Lung (tissue), 11 donors: ENCODE measurements at regions not wholly inside any gene's neighbourhood (a gene's known extent, or its start where the extent isn't known, plus 50 kb on each side); places are given as distances from the start of the nearest gene placed in this dataset.

Source experiments
- ATAC-seq: fragments of 200-7000 bp; cut with Tn5 transposase; one replicate; pipeline ENCODE4 v1.9.1; 2020; ENCODE audit warnings: moderate number of reproducible peaks; ENCODE audit not compliant: insufficient read depth, low FRiP score
- DNase-seq, 3 donors: peaks; one replicate each; pipeline ENCODE4 v3.0.0-alpha.2; 2013 to 2017
- H3K27ac ChIP-seq, 2 donors: one replicate each; pipeline ENCODE4 v1.5.1; 2013; ENCODE audit warnings: mild to moderate bottlenecking in 2 of 2, moderate library complexity in 2 of 2, control low read depth in 1 of 2, inconsistent platforms in 1 of 2, low read depth in 1 of 2, low read length in 1 of 2
- H3K27me3 ChIP-seq, 3 donors: one replicate each; pipeline ENCODE4 v1.5.1; 2013; ENCODE audit warnings: low read length in 2 of 3; ENCODE audit not compliant: control insufficient read depth in 3 of 3, insufficient read depth in 3 of 3
- H3K36me3 ChIP-seq, 4 donors: one replicate each; pipeline ENCODE4 v1.5.1; 2013; ENCODE audit warnings: low read length in 4 of 4, mild to moderate bottlenecking in 1 of 4, moderate library complexity in 1 of 4; ENCODE audit not compliant: control insufficient read depth in 4 of 4, insufficient read depth in 4 of 4
- H3K4me1 ChIP-seq, 5 donors: one replicate each; pipeline ENCODE4 v1.5.1; 2013; ENCODE audit warnings: low read length in 5 of 5, mild to moderate bottlenecking in 2 of 5, moderate library complexity in 1 of 5; ENCODE audit not compliant: control insufficient read depth in 5 of 5, insufficient read depth in 5 of 5
- H3K4me3 ChIP-seq: one replicate; pipeline ENCODE4 v1.5.1; 2013; ENCODE audit warnings: mild to moderate bottlenecking, control low read depth, moderate library complexity
- H3K9ac ChIP-seq, 2 donors: one replicate each; pipeline ENCODE4 v1.5.1; 2013; ENCODE audit warnings: low read length in 2 of 2, control low read depth in 1 of 2; ENCODE audit not compliant: insufficient read depth in 1 of 2
- H3K9me3 ChIP-seq, 4 donors: one replicate each; pipeline ENCODE4 v1.5.1; 2013; ENCODE audit warnings: low read length in 3 of 4, mild to moderate bottlenecking in 1 of 4, moderate library complexity in 1 of 4; ENCODE audit not compliant: control insufficient read depth in 4 of 4, insufficient read depth in 3 of 4
- CTCF ChIP-seq: IDR thresholded peaks from 2 replicates; pipeline ENCODE4 v1.5.1; 2012; ENCODE audit warnings: mild to moderate bottlenecking; ENCODE audit errors: control extremely low read depth, extremely low read depth
- WGBS, 2 donors: extraction: QIAGEN DNeasy Blood & Tissue Kit; methylation state at CpG; one replicate each; pipeline ENCODE4 v1.1.7; 2013; 5-methylcytosine and 5-hydroxymethylcytosine counted together
- donor health status: control.
- donor health status: control.
- donor health status: Bipolar disorder and iron deficiency.
- donor health status: healthy.
- donor health status: DM: yes; HTN: yes; CAD: no.

- no peak overlapping the region for H3K27ac ChIP-seq
- H3K36me3 ChIP-seq: no peaks in the 10 kb centered on the region
- peaks cover 0 to 11% (median 0%) of the 10 kb centered on the region in 5 donors for H3K4me1 ChIP-seq
- TF ChIP-seq CTCF: no peak
- 74 to 79% methylated on average over 10 of the region's 10 CpGs for WGBS, 2 donors
- H3K9me3 ChIP-seq: peaks cover 0 to 10% (median 2%) of the 10 kb centered on the region in 4 donors
- no peak overlapping the region for H3K4me3 ChIP-seq
- ATAC-seq (no peak), DNase-seq (peak in 2 of 3 donors; percentile 47 to 50)
- H3K27me3 ChIP-seq: no peaks in the 10 kb centered on the region
- H3K9ac ChIP-seq: no peak overlapping the region
These were observed 185.3 kb upstream of the BCOR start for GRCh38 chrX:40282946-40283660.

DNA sequence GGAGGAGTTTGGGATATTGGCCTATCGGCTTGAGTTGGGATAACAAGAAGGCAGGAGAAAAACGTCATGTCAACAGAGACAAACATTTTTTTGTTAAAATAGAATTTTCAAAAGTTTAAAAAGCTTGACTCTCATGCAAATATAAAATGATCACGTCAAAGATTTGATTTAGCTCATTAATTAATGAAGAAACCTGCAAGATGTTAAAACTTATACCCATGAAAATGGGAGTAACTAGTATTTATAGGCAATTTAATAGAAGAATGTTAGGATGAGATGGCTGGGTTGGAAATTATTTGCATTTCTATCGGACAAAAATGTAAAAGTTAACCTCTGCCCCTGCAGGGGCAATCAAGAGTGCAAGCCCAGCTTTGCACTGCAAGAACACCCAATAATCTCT is 184.6 kb upstream of the BCOR start:
- DNase-seq: no peak
- Histone ChIP-seq H3K9me3 (peaks cover 0 to 13% (median 2%) of the 10 kb centered on the region in 4 donors), H3K27ac (no peak overlapping the region), H3K36me3 (no peaks in the 10 kb centered on the region), H3K27me3 (no peaks in the 10 kb centered on the region), H3K4me3 (no peak overlapping the region), H3K4me1 (peaks cover 0 to 11% (median 0%) of the 10 kb centered on the region in 5 donors), H3K9ac (no peak overlapping the region)
- 67 to 85% methylated on average over 4 of the region's 4 CpGs for WGBS, 2 donors
- ATAC-seq: no peak
- no peak for TF ChIP-seq CTCF

- no peak for TF ChIP-seq CTCF
- DNase-seq: no peak
- Histone ChIP-seq H3K27me3 (no peaks in the 10 kb centered on the region), H3K4me1 (peaks cover 0 to 11% (median 0%) of the 10 kb centered on the region in 5 donors), H3K27ac (no peak overlapping the region), H3K4me3 (no peak overlapping the region), H3K36me3 (no peaks in the 10 kb centered on the region), H3K9ac (no peak overlapping the region), H3K9me3 (peaks cover 0 to 16% (median 5%) of the 10 kb centered on the region in 4 donors)
- ATAC-seq: no peak
- 39 to 58% methylated on average over 4 of the region's 4 CpGs for WGBS, 2 donors
These were observed 183.7 kb upstream of the BCOR start for GRCh38 chrX:40281336-40282005.
